ENCODE measurements at regions not wholly inside any gene's neighbourhood (a gene's known extent, or its start where the extent isn't known, plus 50 kb on each side); places are given as distances from the start of the nearest gene placed in this dataset.
"Not testable (repeated sequence)": the region's sequence is repeated elsewhere in the genome, so short reads cannot be mapped to it uniquely, and the experiment has no call there.

- H3K4me3 Mint-ChIP-seq (ENCODE audit: unreplicated experiment) = no peak overlapping the region
- no peak overlapping the region for H3K27ac Mint-ChIP-seq (ENCODE audit: unreplicated experiment)
- no peaks in the 10 kb centered on the region for H3K4me1 Mint-ChIP-seq (ENCODE audit: unreplicated experiment)
- TF ChIP-seq, protein P1, sequence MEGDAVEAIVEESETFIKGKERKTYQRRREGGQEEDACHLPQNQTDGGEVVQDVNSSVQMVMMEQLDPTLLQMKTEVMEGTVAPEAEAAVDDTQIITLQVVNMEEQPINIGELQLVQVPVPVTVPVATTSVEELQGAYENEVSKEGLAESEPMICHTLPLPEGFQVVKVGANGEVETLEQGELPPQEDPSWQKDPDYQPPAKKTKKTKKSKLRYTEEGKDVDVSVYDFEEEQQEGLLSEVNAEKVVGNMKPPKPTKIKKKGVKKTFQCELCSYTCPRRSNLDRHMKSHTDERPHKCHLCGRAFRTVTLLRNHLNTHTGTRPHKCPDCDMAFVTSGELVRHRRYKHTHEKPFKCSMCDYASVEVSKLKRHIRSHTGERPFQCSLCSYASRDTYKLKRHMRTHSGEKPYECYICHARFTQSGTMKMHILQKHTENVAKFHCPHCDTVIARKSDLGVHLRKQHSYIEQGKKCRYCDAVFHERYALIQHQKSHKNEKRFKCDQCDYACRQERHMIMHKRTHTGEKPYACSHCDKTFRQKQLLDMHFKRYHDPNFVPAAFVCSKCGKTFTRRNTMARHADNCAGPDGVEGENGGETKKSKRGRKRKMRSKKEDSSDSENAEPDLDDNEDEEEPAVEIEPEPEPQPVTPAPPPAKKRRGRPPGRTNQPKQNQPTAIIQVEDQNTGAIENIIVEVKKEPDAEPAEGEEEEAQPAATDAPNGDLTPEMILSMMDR (IDR thresholded peaks at IDR 0.05; ENCODE audit: unreplicated experiment) = no peak
- no peak for DNase-seq (ENCODE audit: low spot score)
- H3K36me3 Mint-ChIP-seq (ENCODE audit: low read depth, unreplicated experiment) = no peaks in the 10 kb centered on the region
- no peaks in the 10 kb centered on the region for H3K9me3 Mint-ChIP-seq (ENCODE audit: unreplicated experiment)
- no peaks in the 10 kb centered on the region for H3K27me3 Mint-ChIP-seq (ENCODE audit: unreplicated experiment)
These were observed 53.6 kb upstream of the RPRM start for GRCh38 chr2:153532140-153532539.

DNA sequence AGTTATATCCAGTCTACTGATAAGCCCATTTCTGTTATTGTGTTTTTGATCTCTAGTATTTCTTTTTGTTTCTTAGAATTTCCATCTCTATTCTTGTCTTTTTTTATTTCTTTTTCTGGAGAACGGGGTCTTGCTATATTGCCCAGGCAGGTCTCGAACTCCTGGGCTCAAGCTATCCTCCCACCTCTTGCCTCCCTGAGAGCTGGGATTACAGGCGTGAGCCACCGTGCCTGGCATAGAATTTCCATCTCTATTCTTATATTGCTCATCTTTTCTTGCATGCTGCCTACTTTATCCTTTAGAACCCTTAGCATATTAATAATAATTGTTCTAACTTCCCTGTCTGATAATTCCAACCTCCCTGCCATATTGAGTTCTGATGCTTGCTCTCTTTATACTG is 55.2 kb upstream of the RPRM start:
- H3K4me3 Mint-ChIP-seq (ENCODE audit: unreplicated experiment); DNase-seq (ENCODE audit: low spot score); H3K4me1 Mint-ChIP-seq (ENCODE audit: unreplicated experiment); H3K27me3 Mint-ChIP-seq (ENCODE audit: unreplicated experiment); H3K27ac Mint-ChIP-seq (ENCODE audit: unreplicated experiment); H3K9me3 Mint-ChIP-seq (ENCODE audit: unreplicated experiment); H3K36me3 Mint-ChIP-seq (ENCODE audit: low read depth, unreplicated experiment): not testable (repeated sequence)

- H3K36me3 Mint-ChIP-seq (ENCODE audit: low read depth, unreplicated experiment); H3K4me3 Mint-ChIP-seq (ENCODE audit: unreplicated experiment); H3K4me1 Mint-ChIP-seq (ENCODE audit: unreplicated experiment); H3K27me3 Mint-ChIP-seq (ENCODE audit: unreplicated experiment); DNase-seq (ENCODE audit: low spot score); H3K27ac Mint-ChIP-seq (ENCODE audit: unreplicated experiment); H3K9me3 Mint-ChIP-seq (ENCODE audit: unreplicated experiment): not testable (repeated sequence)
These were observed 56.0 kb upstream of the RPRM start for GRCh38 chr2:153534590-153534989.

DNA sequence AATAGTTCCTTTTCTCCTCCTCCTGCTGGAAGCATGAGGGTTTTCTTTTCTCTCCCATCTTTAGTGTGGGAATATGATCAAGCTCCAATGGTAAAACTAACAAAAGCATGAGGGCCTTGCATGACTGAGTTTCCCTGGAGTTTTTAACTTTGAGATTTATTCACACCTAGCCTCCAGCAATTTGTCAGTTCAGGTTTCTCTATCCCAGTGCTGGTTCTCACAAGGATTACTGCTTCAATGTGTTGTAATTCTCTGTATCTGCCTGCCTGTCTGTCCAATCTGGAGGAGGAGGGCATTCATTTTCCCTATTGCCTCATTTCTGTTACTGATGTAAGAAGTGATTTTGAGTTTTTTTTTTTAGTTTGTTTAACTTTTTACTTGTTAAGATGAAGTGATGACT is 57.6 kb upstream of the RPRM start:
- no peak for DNase-seq (ENCODE audit: low spot score)
- Mint-ChIP-seq H3K27me3 (ENCODE audit: unreplicated experiment) (no peaks in the 10 kb centered on the region), H3K36me3 (ENCODE audit: low read depth, unreplicated experiment) (peaks cover 3% of the 10 kb centered on the region), H3K4me1 (ENCODE audit: unreplicated experiment) (no peaks in the 10 kb centered on the region), H3K27ac (ENCODE audit: unreplicated experiment) (no peak overlapping the region), H3K4me3 (ENCODE audit: unreplicated experiment) (no peak overlapping the region), H3K9me3 (ENCODE audit: unreplicated experiment) (peaks cover 4% of the 10 kb centered on the region)
- TF ChIP-seq, protein P1 (IDR thresholded peaks at IDR 0.05; ENCODE audit: unreplicated experiment) = no peak

DNA sequence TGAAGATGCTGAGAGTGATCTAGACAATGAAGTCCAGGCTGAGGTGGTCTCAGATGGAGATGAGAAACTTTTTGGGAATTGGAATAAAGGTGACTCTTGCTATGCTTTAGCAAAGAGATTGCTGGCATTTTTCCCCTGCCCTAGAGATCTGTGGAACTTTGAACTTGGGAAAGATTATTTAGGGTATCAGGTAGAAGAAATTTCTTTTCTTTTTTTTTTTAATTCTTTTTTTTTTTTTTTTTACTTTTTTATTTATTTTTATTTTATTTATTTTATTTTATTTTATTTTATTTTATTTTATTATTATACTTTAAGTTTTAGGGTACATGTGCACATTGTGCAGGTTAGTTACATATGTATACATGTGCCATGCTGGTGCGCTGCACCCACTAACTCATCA is 59.5 kb upstream of the RPRM start:
- not testable (repeated sequence) for H3K36me3 Mint-ChIP-seq (ENCODE audit: low read depth, unreplicated experiment); DNase-seq (ENCODE audit: low spot score); H3K4me1 Mint-ChIP-seq (ENCODE audit: unreplicated experiment); H3K9me3 Mint-ChIP-seq (ENCODE audit: unreplicated experiment); H3K27ac Mint-ChIP-seq (ENCODE audit: unreplicated experiment); H3K27me3 Mint-ChIP-seq (ENCODE audit: unreplicated experiment); H3K4me3 Mint-ChIP-seq (ENCODE audit: unreplicated experiment)

DNA sequence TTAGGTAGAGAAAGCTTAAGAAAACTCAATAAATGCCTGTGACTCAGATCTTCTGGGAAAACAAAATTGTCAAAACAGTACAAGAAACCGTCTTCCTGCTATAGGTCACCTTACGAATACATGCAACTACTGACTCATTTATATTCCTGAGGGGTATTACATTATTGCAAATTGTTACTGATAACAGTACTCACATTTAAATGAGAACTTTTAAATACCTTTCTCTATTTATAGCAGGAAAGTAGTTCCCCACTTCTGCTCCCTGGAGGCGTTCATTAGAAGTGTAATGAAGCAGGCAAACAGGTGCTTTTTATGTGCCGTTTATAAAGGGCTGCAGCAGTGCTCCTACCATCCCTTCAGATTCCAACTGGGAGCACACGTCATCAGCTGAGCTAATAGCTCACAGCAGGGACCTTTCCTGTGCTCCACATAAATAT is 65.1 kb upstream of the RPRM start:
- Mint-ChIP-seq H3K27ac (ENCODE audit: unreplicated experiment) (no peak overlapping the region), H3K4me3 (ENCODE audit: unreplicated experiment) (no peak overlapping the region), H3K36me3 (ENCODE audit: low read depth, unreplicated experiment) (peaks cover 9% of the 10 kb centered on the region), H3K27me3 (ENCODE audit: unreplicated experiment) (no peaks in the 10 kb centered on the region), H3K9me3 (ENCODE audit: unreplicated experiment) (peaks cover 8% of the 10 kb centered on the region), H3K4me1 (ENCODE audit: unreplicated experiment) (no peaks in the 10 kb centered on the region)
- TF ChIP-seq, protein P1 (IDR thresholded peaks at IDR 0.05; ENCODE audit: unreplicated experiment) = no peak
- no peak for DNase-seq (ENCODE audit: low spot score)

DNA sequence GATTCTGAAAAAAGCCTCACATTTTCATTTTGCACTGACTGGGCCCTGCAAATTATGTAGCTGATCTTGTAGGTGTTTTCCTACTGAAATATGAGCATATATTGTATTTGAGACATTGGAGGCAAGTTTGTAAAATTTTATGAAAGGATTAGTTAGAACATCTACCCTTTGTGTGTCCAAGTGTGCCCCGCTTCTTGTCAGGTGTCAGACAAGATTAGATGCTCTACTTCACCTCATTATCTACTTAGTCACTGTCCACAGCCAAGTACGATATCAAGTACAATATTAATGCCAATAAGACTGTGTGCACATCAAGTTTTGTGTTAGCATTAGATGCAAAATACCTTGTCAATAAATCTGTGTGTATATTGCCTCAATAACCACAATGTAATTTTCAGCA is 67.8 kb upstream of the RPRM start:
- TF ChIP-seq, protein P1 (IDR thresholded peaks at IDR 0.05; ENCODE audit: unreplicated experiment) = no peak
- Mint-ChIP-seq H3K36me3 (ENCODE audit: low read depth, unreplicated experiment) (peaks cover 3% of the 10 kb centered on the region), H3K27me3 (ENCODE audit: unreplicated experiment) (no peaks in the 10 kb centered on the region), H3K4me1 (ENCODE audit: unreplicated experiment) (no peaks in the 10 kb centered on the region), H3K27ac (ENCODE audit: unreplicated experiment) (no peak overlapping the region), H3K4me3 (ENCODE audit: unreplicated experiment) (no peak overlapping the region), H3K9me3 (ENCODE audit: unreplicated experiment) (peaks cover 2% of the 10 kb centered on the region)
- no peak for DNase-seq (ENCODE audit: low spot score)
